Stimulated activated effector memory CD8-positive, alpha-beta T cell treated with anti-CD3 and anti-CD28 coated beads, Interleukin-12 subunit alpha, Interleukin-12 subunit beta, amount 100 ng/mL, for 72 hours (primary cell): ENCODE measurements at regions not wholly inside any gene's neighbourhood (a gene's known extent, or its start where the extent isn't known, plus 50 kb on each side); places are given as distances from the start of the nearest gene placed in this dataset.

Experiments
- ATAC-seq: fragments of 150-1000 bp; cut with Tn5 transposase; 2 replicates; pipeline ENCODE4 v1.10.0; 2021
- DNase-seq, 2 donors: peaks; one replicate each; pipeline ENCODE4 v3.0.0; 2021 to 2022; ENCODE audit warnings: low spot score in 2 of 2
- H3K27ac Mint-ChIP-seq: one replicate; pipeline ENCODE4 v1.8.0; 2022; ENCODE audit warnings: mild to moderate bottlenecking, mixed read lengths
- H3K36me3 Mint-ChIP-seq: one replicate; pipeline ENCODE4 v1.8.0; 2022; ENCODE audit warnings: mild to moderate bottlenecking, mixed read lengths
- H3K4me1 Mint-ChIP-seq: one replicate; pipeline ENCODE4 v1.8.0; 2022; ENCODE audit warnings: mixed read lengths
- H3K4me3 Mint-ChIP-seq: one replicate; pipeline ENCODE4 v1.8.0; 2022; ENCODE audit warnings: mild to moderate bottlenecking, mixed read lengths
- H3K9me3 Mint-ChIP-seq: one replicate; pipeline ENCODE4 v1.8.0; 2022; ENCODE audit warnings: mixed read lengths

DNA sequence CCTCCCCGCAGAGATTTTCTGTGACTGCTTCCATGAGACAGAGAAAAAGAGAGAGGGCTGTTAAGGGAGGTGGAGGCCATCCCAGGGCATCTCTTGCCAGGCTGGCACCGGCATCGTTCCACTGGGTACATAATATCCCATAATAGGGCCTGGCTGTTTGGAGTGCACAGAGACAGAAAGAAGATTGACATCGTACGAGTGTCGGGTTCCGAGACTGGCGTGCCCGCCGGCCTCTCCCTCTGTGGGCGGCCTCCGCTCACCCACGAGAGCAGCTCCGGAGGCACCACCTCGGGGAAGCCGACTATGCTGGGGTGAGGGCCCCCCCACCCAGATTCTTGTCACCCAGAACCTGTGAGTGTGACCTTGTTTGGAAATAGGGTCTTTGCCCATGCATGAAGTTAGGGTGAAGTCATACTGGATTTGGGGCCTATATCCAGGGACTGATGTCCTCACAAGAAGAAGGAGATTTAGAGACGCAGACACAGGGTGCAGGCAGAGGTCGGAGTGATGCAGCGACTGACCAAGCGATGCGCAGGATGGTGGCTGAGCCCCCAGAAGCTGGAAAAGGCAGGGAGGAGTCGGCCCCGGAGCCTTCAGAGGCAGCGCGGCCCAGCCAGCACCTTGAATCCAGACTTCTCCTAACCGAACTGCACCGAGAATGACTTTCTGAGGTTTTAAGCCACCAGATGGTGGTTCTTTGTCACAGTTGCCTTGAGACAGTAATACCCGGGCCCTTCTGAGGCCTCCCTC lies 101.8 kb upstream of the CIBAR2 start:
- ATAC-seq (no peak), DNase-seq (no peak)
- Mint-ChIP-seq H3K27ac (no peak overlapping the region), H3K4me1 (peaks cover 10% of the 10 kb centered on the region), H3K36me3 (no peaks in the 10 kb centered on the region), H3K4me3 (no peak overlapping the region), H3K9me3 (no peaks in the 10 kb centered on the region)

DNA sequence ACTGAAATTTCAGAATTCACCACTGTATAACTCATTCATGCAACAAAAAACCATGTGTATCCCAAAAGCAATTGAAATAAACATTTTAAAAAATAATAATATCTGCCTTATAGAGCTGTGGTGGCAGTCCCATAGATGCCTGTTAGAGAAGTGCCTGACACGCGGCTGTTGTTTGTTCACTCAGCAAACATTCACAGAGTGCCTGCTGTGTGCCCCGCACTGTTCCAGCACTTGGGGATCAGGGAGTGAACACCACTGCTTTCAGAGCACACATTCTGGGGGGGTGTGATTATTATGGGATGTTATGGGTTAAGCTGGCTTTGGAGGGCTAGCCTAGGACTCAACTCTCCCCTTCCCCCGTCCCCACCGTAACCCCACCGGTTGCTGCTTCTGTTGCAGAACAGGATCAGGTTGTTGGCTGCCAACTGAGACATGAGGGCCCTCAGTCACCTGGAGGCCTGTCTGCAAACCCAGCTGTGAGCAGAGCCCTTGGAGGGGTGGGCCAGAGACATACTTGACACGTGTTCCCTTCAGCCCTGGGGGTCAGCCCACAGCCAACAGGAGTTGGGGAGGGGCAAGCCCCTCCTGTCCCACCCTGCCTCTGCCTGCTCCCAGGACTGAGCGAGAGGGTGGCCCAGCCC lies 103.3 kb upstream of the CIBAR2 start:
- Mint-ChIP-seq H3K36me3 (no peaks in the 10 kb centered on the region), H3K9me3 (no peaks in the 10 kb centered on the region), H3K27ac (no peak overlapping the region), H3K4me1 (peaks cover 10% of the 10 kb centered on the region), H3K4me3 (no peak overlapping the region)
- no peak for ATAC-seq
- DNase-seq, result no peak

DNA sequence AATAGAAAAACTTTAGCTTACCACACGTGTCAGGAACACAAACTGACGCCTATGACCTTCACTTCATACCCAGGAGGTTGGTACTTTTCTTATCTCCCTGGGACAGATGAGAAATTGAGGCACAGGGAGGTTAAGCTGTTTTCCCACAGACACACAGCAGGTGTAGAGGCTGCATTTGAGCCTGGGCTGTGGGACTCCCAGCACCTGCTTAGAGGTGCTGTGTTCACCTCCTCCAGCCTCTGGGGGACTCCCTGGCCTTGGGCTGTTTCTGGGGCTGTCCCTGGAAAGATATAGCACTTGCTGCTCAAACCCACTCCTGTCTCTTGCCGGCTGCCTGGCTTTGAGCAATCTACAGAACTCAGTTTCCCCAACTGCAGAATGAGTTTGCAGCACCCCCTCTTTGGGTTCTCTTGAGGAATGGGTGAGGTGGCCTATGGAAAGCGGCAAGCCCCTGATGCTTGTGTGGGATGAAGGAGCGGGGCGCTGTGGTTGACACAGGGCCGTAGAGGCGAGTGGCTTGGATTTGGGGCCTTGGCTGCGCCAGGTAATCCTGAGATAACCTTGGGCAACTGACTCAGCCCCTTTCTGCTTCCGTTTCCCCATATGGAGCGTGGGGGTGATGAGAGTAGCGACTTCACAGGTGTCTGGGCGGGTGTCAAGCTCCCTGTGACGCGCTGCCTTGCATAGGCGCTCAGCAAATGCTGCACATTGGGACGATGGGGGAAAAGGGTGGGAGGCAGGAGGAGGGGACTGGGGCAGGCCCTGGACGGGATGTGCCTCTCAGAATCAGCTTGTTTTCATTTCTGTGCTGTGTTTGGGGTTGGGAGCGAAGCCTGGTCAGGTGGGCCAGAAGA lies 104.5 kb upstream of the CIBAR2 start:
- Mint-ChIP-seq H3K4me1 (peaks cover 10% of the 10 kb centered on the region), H3K9me3 (no peaks in the 10 kb centered on the region), H3K4me3 (no peak overlapping the region), H3K36me3 (no peaks in the 10 kb centered on the region), H3K27ac (no peak overlapping the region)
- ATAC-seq, result peak; percentile 51
- DNase-seq, result no peak

DNA sequence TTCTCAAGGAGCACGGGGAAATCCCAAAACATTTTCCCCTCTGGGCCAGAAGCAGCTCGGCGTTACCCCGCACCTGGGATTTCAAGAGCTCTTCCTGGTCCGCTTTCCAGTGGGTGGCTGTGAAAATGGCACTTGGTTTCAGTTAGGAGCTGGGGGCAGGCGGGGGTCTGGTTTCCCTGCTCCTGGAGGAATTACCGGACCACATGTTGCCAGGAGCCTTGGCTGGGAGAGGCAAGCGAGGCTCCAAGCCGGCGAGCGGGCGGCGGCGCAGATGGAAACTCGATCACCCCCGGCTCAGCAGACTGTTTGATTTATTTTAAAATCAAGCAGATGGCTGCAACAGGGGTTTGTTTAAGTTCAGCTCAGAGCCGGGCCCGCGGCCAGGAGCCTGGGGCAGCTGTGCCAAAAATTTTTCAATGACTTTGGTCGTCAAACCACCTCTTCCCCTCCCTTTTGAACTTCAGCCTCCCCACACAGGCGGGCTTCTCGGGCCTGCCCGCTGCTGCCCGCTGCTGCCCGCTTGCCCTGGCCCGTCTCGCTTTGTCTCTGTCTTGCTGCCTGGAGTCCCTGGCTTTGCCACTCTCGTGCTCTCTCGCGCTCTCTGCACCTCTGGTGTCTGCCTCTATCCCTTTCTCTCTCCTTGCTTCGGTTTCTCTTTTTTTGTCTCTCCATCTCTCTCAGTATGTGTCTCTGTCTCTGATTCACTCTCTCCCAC lies 108.0 kb upstream of the CIBAR2 start:
- no peak for ATAC-seq
- Mint-ChIP-seq H3K9me3 (no peaks in the 10 kb centered on the region), H3K4me1 (peaks cover 10% of the 10 kb centered on the region), H3K27ac (no peak overlapping the region), H3K4me3 (no peak overlapping the region), H3K36me3 (no peaks in the 10 kb centered on the region)
- DNase-seq, result no peak

- no peaks in the 10 kb centered on the region for H3K36me3 Mint-ChIP-seq
- ATAC-seq (no peak), DNase-seq (no peak)
- no peak overlapping the region for H3K27ac Mint-ChIP-seq
- H3K9me3 Mint-ChIP-seq, result no peaks in the 10 kb centered on the region
- H3K4me3 Mint-ChIP-seq, result no peak overlapping the region
- H3K4me1 Mint-ChIP-seq, result peaks cover 10% of the 10 kb centered on the region
Observed at GRCh38 chr16:85220964-85221731, 108.9 kb upstream of the CIBAR2 start.

- no peaks in the 10 kb centered on the region for H3K9me3 Mint-ChIP-seq
- H3K27ac Mint-ChIP-seq, result no peak overlapping the region
Observed at GRCh38 chr16:85221771-85222154, 109.5 kb upstream of the CIBAR2 start.

GRCh38 chr16:85222155-85222863 lies 110.0 kb upstream of the CIBAR2 start:
- H3K9me3 Mint-ChIP-seq, result no peaks in the 10 kb centered on the region
- no peaks in the 10 kb centered on the region for H3K36me3 Mint-ChIP-seq
- H3K4me3 Mint-ChIP-seq, result no peak overlapping the region
- no peak overlapping the region for H3K27ac Mint-ChIP-seq
- DNase-seq, result no peak
- ATAC-seq, result no peak
- peaks cover 5% of the 10 kb centered on the region for H3K4me1 Mint-ChIP-seq

More at GRCh38 chr16:85221771-85222154, 109.5 kb upstream of the CIBAR2 start:
- ATAC-seq, result no peak
- Mint-ChIP-seq H3K4me3 (no peak overlapping the region), H3K4me1 (peaks cover 6% of the 10 kb centered on the region), H3K36me3 (no peaks in the 10 kb centered on the region)
- no peak for DNase-seq

GRCh38 chr16:85225257-85225656 lies 113.0 kb upstream of the CIBAR2 start:
- Mint-ChIP-seq H3K4me1 (peaks cover 10% of the 10 kb centered on the region), H3K27ac (no peak overlapping the region)

DNA sequence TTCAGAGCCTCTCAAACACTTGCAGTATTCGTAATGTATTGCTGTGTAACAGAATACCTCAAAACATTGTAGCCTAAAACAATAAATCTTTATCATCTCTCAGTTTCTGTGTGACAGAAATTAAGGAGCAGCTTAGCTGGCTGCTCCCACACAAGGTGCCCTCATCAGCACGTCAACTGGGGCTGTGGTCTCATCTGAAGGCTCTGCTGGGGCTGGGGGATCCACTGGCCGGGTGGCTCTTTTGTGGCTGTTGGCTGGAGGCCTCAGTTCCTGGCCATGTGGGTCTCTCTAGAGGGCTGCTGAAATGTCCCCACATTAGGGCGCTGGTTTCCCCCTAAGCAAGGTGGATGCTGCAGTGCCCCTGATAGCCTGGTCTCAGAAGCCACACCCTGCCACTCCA lies 113.4 kb upstream of the CIBAR2 start:
- DNase-seq, result no peak
- Mint-ChIP-seq H3K4me1 (peaks cover 10% of the 10 kb centered on the region), H3K36me3 (no peaks in the 10 kb centered on the region), H3K9me3 (no peaks in the 10 kb centered on the region), H3K27ac (no peak overlapping the region), H3K4me3 (no peak overlapping the region)
- ATAC-seq, result no peak

More at GRCh38 chr16:85225257-85225656, 113.0 kb upstream of the CIBAR2 start:
- Mint-ChIP-seq H3K9me3 (no peaks in the 10 kb centered on the region), H3K4me3 (no peak overlapping the region), H3K36me3 (no peaks in the 10 kb centered on the region)
- ATAC-seq, result no peak
- no peak for DNase-seq

GRCh38 chr16:85227084-85227945 lies 115.0 kb upstream of the CIBAR2 start:
- H3K4me3 Mint-ChIP-seq, result no peak overlapping the region
- H3K4me1 Mint-ChIP-seq, result peaks cover 10% of the 10 kb centered on the region
- DNase-seq, result no peak
- no peaks in the 10 kb centered on the region for H3K9me3 Mint-ChIP-seq
- peak; percentile 31 for ATAC-seq
- H3K36me3 Mint-ChIP-seq, result no peaks in the 10 kb centered on the region
- no peak overlapping the region for H3K27ac Mint-ChIP-seq

DNA sequence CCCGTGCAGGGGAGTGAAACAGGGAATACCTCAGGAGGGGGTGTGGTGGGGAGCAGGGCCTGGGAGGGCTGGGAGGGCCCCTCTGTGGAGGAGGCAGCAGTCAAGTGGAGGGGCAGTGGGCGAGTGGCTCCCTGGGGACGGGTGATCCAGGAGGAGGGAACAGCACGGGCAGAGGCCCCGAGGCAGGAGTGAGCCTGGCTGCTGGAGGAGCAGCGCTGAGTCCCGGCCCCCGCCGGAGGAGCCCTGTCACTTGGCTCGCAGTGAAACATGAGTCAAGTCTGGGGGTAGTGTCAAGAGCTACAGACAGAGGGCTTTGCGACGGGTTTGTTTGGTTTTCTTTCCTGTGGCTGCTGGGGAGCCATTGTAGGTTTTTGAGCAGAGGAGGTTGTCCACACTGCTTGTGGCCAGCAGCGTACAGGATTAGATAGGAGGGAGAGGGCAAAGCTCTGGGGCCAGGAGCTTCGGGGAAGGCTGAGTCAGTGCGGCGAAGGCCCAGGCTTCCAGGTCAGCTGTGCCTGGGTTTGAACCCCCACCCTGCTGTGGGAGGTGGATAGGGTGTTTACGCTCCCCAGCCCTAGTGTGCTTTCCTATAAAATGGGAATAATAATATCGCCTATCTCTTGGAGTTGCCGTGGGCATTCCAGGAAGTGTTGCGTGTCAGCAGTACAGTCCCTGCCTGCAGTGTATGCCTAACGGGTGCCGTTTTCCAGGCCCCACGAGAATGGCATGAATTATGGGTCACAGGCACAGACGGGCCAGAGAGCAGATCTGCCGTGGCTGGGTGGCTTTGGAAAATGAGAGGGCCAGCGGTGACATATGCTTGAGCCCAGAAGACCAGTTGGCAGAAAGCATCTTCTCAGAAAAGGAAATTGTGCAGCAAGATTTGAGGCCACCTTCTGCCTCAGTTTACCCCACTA lies 115.9 kb upstream of the CIBAR2 start:
- H3K36me3 Mint-ChIP-seq, result no peaks in the 10 kb centered on the region
- H3K9me3 Mint-ChIP-seq, result no peaks in the 10 kb centered on the region
- H3K4me3 Mint-ChIP-seq, result no peak overlapping the region
- H3K27ac Mint-ChIP-seq, result no peak overlapping the region
- no peak for DNase-seq
- no peak for ATAC-seq
- peaks cover 10% of the 10 kb centered on the region for H3K4me1 Mint-ChIP-seq

DNA sequence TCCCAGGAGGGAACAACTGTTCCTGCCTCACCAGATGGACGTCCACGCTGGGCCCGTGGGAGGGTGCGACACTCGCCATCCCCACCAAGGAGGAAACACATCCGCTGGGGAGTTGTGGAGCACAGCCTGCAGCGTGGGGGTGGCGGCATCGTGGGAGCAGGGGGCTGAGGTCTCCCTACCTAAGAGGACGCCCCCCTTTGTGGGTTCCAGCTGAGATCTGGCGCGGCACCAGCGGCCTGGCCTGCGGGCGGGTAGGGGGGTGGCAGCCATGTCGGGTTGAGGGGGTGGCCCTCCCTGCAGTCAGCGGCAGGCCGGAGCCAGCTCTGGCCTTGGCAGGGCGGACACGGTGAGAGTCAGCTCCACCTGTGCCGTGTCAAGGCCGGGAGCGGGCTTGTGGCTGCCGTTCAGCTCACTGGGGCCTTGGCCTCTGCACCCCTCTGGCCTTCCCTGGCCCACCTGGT lies 116.7 kb upstream of the CIBAR2 start:
- Mint-ChIP-seq H3K36me3 (peaks cover 1% of the 10 kb centered on the region), H3K9me3 (no peaks in the 10 kb centered on the region), H3K4me3 (no peak overlapping the region), H3K4me1 (peaks cover 10% of the 10 kb centered on the region), H3K27ac (no peak overlapping the region)
- no peak for ATAC-seq
- no peak for DNase-seq
